ENCODE measurements at regions not wholly inside any gene's neighbourhood (a gene's known extent, or its start where the extent isn't known, plus 50 kb on each side); places are given as distances from the start of the nearest gene placed in this dataset.

DNA sequence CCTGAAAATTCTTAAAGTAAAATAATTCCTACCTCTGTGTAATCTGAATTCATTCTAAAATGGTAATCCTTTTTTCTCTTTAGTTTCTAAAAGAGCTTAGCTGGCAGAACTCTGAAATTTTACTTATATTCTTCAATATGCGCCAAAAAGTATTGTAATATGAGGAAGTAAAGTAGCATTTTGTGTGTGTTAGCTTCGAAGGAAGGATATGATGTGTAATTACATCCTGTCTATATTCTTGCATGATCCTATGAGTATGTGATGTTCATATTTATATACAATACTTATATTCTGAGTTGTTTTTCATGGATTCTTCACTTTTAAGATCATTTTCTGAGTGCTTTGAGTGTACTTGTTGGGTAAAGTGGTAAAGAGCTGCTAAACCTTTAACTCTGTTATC lies 402.9 kb upstream of the PKDCC start:
- TF ChIP-seq, protein P1, sequence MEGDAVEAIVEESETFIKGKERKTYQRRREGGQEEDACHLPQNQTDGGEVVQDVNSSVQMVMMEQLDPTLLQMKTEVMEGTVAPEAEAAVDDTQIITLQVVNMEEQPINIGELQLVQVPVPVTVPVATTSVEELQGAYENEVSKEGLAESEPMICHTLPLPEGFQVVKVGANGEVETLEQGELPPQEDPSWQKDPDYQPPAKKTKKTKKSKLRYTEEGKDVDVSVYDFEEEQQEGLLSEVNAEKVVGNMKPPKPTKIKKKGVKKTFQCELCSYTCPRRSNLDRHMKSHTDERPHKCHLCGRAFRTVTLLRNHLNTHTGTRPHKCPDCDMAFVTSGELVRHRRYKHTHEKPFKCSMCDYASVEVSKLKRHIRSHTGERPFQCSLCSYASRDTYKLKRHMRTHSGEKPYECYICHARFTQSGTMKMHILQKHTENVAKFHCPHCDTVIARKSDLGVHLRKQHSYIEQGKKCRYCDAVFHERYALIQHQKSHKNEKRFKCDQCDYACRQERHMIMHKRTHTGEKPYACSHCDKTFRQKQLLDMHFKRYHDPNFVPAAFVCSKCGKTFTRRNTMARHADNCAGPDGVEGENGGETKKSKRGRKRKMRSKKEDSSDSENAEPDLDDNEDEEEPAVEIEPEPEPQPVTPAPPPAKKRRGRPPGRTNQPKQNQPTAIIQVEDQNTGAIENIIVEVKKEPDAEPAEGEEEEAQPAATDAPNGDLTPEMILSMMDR (IDR thresholded peaks at IDR 0.05): no peak
- TF ChIP-seq POLR2A (IDR thresholded peaks at IDR 0.05): no peak

Measured in thyroid gland (tissue), 4 donors.